Right cardiac atrium (tissue), 5 donors: ENCODE measurements at regions not wholly inside any gene's neighbourhood (a gene's known extent, or its start where the extent isn't known, plus 50 kb on each side); places are given as distances from the start of the nearest gene placed in this dataset.

Experiments used
- ATAC-seq, 2 donors: fragments of 200-7000 bp; cut with Tn5 transposase; one replicate each; pipeline versions ENCODE4 v1.8.0 to v1.9.1; 2020; ENCODE audit warnings: moderate library complexity in 2 of 2, mild to moderate bottlenecking in 1 of 2
- DNase-seq, 3 donors: peaks; one replicate each; pipeline ENCODE4 v3.0.0-alpha.2; 2020
- H3K27ac ChIP-seq: one replicate; pipeline ENCODE4 v1.5.1; 2013; ENCODE audit warnings: mild to moderate bottlenecking, low read length, control low read depth, moderate library complexity
- H3K27me3 ChIP-seq: one replicate; pipeline ENCODE4 v1.6.1; 2013; ENCODE audit not compliant: control insufficient read depth, insufficient read depth
- H3K4me1 ChIP-seq: one replicate; pipeline ENCODE4 v1.6.1; 2013; ENCODE audit warnings: low read length; ENCODE audit not compliant: control insufficient read depth, insufficient read depth
- H3K4me3 ChIP-seq: one replicate; pipeline ENCODE4 v1.5.1; 2013; ENCODE audit warnings: low read length, control low read depth
- H3K9me3 ChIP-seq: one replicate; pipeline ENCODE4 v1.6.1; 2013; ENCODE audit warnings: low read length; ENCODE audit not compliant: control insufficient read depth
- WGBS: extraction: QIAGEN DNeasy Blood & Tissue Kit; methylation state at CpG from one replicate; pipeline ENCODE4 v1.1.7; 2013; 5-methylcytosine and 5-hydroxymethylcytosine counted together
- intact Hi-C, 4 donors: fragments of 100-400 bp; cut with DNase I; formaldehyde crosslinking; loops; one replicate each; pipeline versions ENCODE4 v1.11.0 to v1.14.0; 2022 to 2023
- donor health status: healthy with polysubstance abuse.
- donor health status: DM: no; HTN: yes; CAD: no.
- donor health status: DM: no; HTN: no; CAD: no.
- donor health status: DM: no; HTN: yes; CAD: no; lungs with severe emphysema.
- donor health status: DM: yes; HTN: yes; CAD: no.

GRCh38 chr20:48432494-48432832 is 395.3 kb downstream of the PREX1 start:
- H3K4me1 ChIP-seq = no peaks in the 10 kb centered on the region
- ATAC-seq = no peak
- WGBS = 62% methylated on average over 5 of the region's 5 CpGs

GRCh38 chr20:48431653-48432493 is 395.9 kb downstream of the PREX1 start:
- no peak overlapping the region for H3K27ac ChIP-seq
- DNase-seq = no peak
- H3K4me1 ChIP-seq = no peaks in the 10 kb centered on the region
- intact Hi-C loops = no loop called here
- WGBS = 61% methylated on average over 9 of the region's 9 CpGs
- no peaks in the 10 kb centered on the region for H3K9me3 ChIP-seq
- no peaks in the 10 kb centered on the region for H3K27me3 ChIP-seq
- ATAC-seq = no peak
- H3K4me3 ChIP-seq = no peak overlapping the region

More at GRCh38 chr20:48432494-48432832, 395.3 kb downstream of the PREX1 start:
- no peak overlapping the region for H3K27ac ChIP-seq
- no peaks in the 10 kb centered on the region for H3K27me3 ChIP-seq
- no peaks in the 10 kb centered on the region for H3K9me3 ChIP-seq
- no peak overlapping the region for H3K4me3 ChIP-seq
- intact Hi-C loops = no loop called here
- DNase-seq = no peak

- no peak for ATAC-seq
- 65% methylated on average over 1 of the region's 1 CpG for WGBS
- no peaks in the 10 kb centered on the region for H3K4me1 ChIP-seq
- no peak overlapping the region for H3K4me3 ChIP-seq
- H3K27ac ChIP-seq = no peak overlapping the region
- no peaks in the 10 kb centered on the region for H3K9me3 ChIP-seq
- DNase-seq = no peak
- intact Hi-C loops = no loop called here
- H3K27me3 ChIP-seq = no peaks in the 10 kb centered on the region
Measured at GRCh38 chr20:48426630-48427029, 401.2 kb downstream of the PREX1 start.

- ATAC-seq = no peak
- WGBS = 46% methylated on average over 9 of the region's 9 CpGs
- Histone ChIP-seq H3K27ac (no peak overlapping the region), H3K9me3 (no peaks in the 10 kb centered on the region), H3K4me1 (no peaks in the 10 kb centered on the region), H3K4me3 (no peak overlapping the region), H3K27me3 (no peaks in the 10 kb centered on the region)
- intact Hi-C loops = no loop called here
- DNase-seq = no peak
Measured at GRCh38 chr20:48425817-48426612, 401.8 kb downstream of the PREX1 start.

- no peak for DNase-seq
- 46% methylated on average over 5 of the region's 5 CpGs for WGBS
- H3K27ac ChIP-seq = no peak overlapping the region
- no peaks in the 10 kb centered on the region for H3K9me3 ChIP-seq
- ATAC-seq = no peak
- no peaks in the 10 kb centered on the region for H3K27me3 ChIP-seq
- no peak overlapping the region for H3K4me3 ChIP-seq
- intact Hi-C loops = no loop called here
- no peaks in the 10 kb centered on the region for H3K4me1 ChIP-seq
Measured at GRCh38 chr20:48425321-48425720, 402.5 kb downstream of the PREX1 start.

DNA sequence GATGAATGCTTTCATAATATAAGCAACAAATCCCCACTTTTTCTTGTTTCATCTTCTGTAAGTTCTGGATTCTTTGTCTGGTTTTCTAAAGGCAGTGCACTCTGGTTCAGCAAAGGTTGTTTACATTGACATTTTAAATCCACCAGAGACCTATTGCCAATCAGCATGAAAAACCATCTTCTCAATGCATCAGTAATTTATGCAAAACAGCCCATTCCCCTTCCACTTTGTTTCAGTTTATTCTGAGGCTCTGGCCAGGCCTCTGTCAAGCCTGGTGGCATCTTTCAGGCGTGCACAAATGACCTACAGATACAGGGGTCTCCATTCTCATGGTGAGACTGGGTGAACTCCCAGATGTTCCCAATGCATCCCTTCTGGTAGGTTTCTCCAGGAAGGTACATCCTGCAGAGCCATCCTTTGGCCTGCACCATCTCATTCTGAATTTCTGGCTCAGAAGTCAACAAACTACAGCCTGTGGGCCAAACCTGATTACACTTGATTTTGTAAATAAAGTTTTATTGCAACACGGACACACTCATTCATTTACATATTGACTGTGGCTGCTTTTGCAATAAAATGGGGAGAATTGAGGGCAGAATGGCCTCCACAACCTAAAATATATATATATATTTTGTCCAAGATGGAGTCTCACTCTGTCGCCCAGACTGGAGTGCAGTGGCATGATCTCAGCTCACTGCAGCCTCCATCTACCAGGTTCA is 405.4 kb downstream of the PREX1 start:
- Histone ChIP-seq H3K4me3 (no peak overlapping the region), H3K27ac (no peak overlapping the region), H3K9me3 (no peaks in the 10 kb centered on the region), H3K4me1 (no peaks in the 10 kb centered on the region), H3K27me3 (no peaks in the 10 kb centered on the region)
- intact Hi-C loops = no loop called here
- ATAC-seq = no peak
- no peak for DNase-seq
- WGBS = 94% methylated on average over 3 of the region's 3 CpGs

- Histone ChIP-seq H3K9me3 (no peaks in the 10 kb centered on the region), H3K4me1 (no peaks in the 10 kb centered on the region), H3K27me3 (no peaks in the 10 kb centered on the region), H3K27ac (no peak overlapping the region), H3K4me3 (no peak overlapping the region)
- ATAC-seq = no peak
- WGBS = 86% methylated on average over 3 of the region's 3 CpGs
- no peak for DNase-seq
- intact Hi-C loops = no loop called here
Measured at GRCh38 chr20:48421547-48421946, 406.3 kb downstream of the PREX1 start.

GRCh38 chr20:48420176-48420575 is 407.6 kb downstream of the PREX1 start:
- H3K27me3 ChIP-seq = no peaks in the 10 kb centered on the region
- H3K4me1 ChIP-seq = no peaks in the 10 kb centered on the region
- no peak for DNase-seq
- 87% methylated on average over 4 of the region's 4 CpGs for WGBS
- no peak overlapping the region for H3K4me3 ChIP-seq
- ATAC-seq = no peak
- H3K9me3 ChIP-seq = no peaks in the 10 kb centered on the region
- intact Hi-C loops = no loop called here
- no peak overlapping the region for H3K27ac ChIP-seq

DNA sequence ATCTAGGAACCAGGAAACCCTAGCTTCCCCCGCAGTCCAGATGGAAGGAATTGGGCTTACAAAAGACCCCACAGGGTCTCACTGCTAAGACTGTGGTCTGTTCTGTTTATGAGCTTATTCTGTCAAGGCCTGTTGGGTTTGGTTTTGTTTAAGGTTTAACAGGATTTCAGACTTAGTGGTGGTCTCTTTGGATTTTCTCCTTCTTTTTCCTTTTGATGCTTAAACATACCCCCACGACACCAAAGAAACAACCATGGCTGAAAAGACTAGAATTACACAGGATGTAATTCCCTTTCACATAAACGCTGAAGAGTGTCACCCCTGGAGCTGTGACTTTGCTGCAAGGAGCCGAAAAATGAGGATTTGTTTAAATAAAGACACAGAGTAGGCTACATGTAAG is 408.6 kb downstream of the PREX1 start:
- H3K27ac ChIP-seq = no peak overlapping the region
- DNase-seq = no peak
- H3K4me3 ChIP-seq = no peak overlapping the region
- WGBS = 91% methylated on average over 4 of the region's 4 CpGs
- intact Hi-C loops = no loop called here
- H3K27me3 ChIP-seq = no peaks in the 10 kb centered on the region
- no peak for ATAC-seq
- H3K9me3 ChIP-seq = no peaks in the 10 kb centered on the region
- no peaks in the 10 kb centered on the region for H3K4me1 ChIP-seq

DNA sequence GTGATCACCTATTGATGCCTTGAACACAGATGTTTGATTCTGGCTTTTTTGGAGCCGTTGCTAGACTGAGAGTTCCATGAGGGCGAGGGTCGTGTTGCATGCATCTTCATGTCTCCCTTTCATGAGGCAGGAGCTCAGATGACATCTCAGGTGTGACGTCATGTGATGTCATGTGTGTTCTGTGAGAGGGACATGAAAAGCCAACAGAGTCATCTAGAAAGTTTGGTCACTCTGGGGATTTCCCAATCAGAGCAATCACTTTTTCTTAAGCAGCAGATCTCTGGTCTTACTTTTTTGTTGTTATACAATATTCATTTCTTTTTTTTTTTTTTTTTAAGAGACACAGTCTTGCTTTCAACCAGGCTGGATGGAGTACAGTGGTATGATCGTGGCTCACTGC is 411.8 kb downstream of the PREX1 start:
- Histone ChIP-seq H3K9me3 (no peaks in the 10 kb centered on the region), H3K27ac (no peak overlapping the region), H3K4me3 (no peak overlapping the region), H3K4me1 (no peaks in the 10 kb centered on the region), H3K27me3 (no peaks in the 10 kb centered on the region)
- ATAC-seq (no peak), DNase-seq (no peak)
- intact Hi-C loops = no loop called here
- 92% methylated on average over 5 of the region's 5 CpGs for WGBS

- Histone ChIP-seq H3K27me3 (no peaks in the 10 kb centered on the region), H3K27ac (no peak overlapping the region), H3K4me1 (no peaks in the 10 kb centered on the region), H3K4me3 (no peak overlapping the region), H3K9me3 (no peaks in the 10 kb centered on the region)
- ATAC-seq (no peak), DNase-seq (no peak)
- intact Hi-C loops = no loop called here
- 41% methylated on average over 1 of the region's 1 CpG for WGBS
Measured at GRCh38 chr20:48414786-48415185, 413.0 kb downstream of the PREX1 start.
